Neural progenitor cell (in vitro differentiated cells): ENCODE measurements at regions not wholly inside any gene's neighbourhood (a gene's known extent, or its start where the extent isn't known, plus 50 kb on each side); places are given as distances from the start of the nearest gene placed in this dataset.

Source experiments
- CTCF ChIP-seq: fragments of 200-600 bp; sonication (generic); IDR thresholded peaks from 2 replicates; pipeline ENCODE4 v1.5.1; 2017; ENCODE audit warnings: antibody characterized with exemption, mild to moderate bottlenecking
- EZH2 ChIP-seq: fragments of 200-600 bp; sonication (generic); IDR thresholded peaks from 2 replicates; pipeline ENCODE4 v1.6.1; 2017; ENCODE audit warnings: antibody characterized with exemption, mild to moderate bottlenecking, moderate library complexity
- EZH2phosphoT487 ChIP-seq: fragments of 200-600 bp; sonication (generic); IDR thresholded peaks from 2 replicates; pipeline ENCODE4 v1.6.1; 2017; ENCODE audit warnings: antibody characterized with exemption

- TF ChIP-seq EZH2phosphoT487 (no peak), CTCF (no peak), EZH2 (no peak)
Observed at GRCh38 chr10:60708666-60709065, 69.6 kb upstream of the CDK1 start.
